Globus pallidus (tissue), 1 donor: ENCODE measurements at regions not wholly inside any gene's neighbourhood (a gene's known extent, or its start where the extent isn't known, plus 50 kb on each side); places are given as distances from the start of the nearest gene placed in this dataset.

Experiments
- DNase-seq: peaks from one replicate; pipeline ENCODE4 v3.0.0-alpha.2; 2015; ENCODE audit warnings: low spot score

DNA sequence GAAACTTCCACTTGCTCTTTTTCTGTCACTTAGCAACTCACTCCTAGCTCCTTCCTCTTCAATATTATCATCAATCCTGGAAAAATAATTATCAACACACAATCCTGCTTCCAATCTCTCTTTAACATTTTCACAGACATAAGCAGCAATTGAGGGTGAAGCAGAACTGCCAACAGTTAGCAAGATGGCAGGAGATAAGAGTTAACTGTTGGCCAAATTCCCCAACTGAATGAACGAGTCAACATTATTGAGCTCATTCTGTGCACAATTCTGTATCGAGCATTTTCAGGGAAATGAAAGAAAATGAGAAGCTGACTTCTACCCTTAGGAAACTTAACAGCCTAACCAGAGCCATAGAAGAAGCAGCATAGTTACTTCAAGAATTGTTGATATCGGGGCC is 152.0 kb downstream of the KCNA5 start:
- no peak for DNase-seq

DNA sequence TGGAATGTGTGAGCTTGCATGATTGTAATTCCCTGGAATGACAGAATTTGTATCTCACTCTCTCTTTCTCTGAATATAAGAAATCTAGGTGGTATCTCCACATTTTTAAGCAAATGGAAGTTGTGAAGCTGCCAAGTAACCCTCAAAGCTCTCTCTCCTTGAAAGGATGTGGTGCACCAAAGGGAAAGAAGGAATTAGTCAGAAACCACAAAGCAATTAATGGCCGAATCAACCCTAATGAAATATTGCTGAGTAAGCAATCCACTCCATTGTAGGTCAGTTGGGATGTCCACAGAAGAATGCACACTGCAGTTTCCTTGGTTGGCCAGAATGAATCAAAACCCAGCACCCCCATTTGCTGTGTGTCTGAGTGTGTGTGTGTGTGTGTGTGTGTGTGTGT is 153.5 kb downstream of the KCNA5 start:
- DNase-seq: no peak

DNA sequence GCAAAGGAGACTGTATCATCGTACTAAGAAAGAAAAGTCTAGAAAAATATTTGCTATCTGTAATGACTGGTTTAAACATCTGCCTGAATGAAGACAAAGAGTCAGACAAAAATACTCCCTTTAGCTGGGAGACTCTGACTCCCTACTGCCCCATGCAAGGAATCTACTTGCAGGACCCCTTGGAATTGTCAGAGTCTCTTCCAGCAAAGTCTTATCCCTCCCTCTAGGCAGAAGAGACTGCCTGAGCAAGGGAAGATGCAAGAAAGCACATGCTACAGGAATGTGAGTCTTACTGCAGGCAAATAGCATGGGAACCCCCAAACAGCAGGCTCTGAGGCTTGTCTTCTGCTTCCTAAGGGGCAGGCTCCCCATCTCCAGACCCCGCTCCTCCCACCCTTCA is 154.0 kb downstream of the KCNA5 start:
- DNase-seq: no peak

DNA sequence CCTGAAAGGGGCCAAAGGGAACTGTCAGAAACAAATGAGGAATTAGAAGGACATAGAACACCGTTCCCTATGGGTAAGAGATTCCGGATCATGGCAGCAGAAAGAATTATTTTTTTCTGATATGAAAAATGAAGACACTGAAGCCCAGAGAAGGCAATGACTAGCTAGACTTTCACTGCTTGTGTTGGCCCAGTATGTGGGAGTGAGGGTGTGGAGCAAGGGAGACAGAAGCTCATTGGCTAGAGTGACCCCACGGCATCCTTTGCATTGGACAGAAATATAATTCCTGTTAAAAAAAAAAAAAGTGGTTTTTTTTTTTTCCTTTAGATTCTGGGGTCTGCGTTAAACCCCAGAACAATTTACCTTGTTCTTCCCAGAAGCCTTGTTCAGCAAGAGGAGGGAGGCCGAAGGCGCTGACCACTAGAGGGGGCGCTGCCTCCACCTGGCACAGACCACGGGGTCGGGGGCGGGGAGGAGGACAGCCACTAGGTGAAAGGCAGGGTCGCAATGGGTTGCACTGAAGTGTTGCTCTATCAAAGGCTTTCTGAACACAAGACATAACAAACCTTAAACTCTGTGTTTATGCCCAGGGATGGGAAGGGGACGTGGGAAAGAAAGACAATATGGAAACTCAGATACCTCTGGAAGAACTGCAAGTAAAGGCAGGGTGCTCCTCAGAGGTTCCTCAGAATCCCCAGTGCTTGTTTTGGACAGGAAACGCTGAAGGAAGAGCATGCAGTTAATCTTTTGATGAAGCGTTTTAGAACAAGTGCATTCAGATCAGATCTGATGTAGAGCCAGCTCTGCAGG is 156.8 kb downstream of the KCNA5 start:
- peak; percentile 3 for DNase-seq

DNA sequence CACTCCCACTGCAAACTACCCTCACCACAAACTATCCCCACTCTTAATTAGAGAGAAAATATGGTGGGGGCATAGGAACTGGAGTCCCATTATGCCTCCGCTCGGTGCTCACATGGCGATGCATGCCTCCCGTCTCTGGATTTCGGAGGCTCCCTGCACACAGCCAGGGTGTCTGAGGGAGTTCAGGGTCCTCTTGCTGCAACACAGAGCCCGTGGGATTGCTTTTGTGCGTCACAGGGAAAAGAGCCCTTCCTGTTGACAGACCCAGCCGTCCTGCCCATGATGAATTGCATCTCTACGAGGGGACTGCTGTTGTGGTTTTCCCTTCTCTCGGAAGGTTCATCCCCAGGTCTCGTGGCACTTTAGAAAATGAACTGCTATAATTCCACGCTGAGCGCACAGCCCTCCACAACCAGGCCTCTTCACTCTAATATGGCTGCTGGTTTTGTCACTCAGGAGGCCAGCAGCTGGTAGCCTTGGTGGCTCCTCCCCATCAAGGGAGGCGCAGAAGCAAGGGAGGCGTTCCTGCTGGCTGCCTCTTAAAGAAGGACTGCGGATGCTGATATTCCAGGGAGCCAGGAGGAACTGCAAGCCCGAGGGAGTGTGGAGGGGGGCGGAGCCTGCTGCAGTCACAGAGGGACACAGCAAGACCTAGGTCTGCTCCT is 158.0 kb downstream of the KCNA5 start:
- DNase-seq: no peak

DNA sequence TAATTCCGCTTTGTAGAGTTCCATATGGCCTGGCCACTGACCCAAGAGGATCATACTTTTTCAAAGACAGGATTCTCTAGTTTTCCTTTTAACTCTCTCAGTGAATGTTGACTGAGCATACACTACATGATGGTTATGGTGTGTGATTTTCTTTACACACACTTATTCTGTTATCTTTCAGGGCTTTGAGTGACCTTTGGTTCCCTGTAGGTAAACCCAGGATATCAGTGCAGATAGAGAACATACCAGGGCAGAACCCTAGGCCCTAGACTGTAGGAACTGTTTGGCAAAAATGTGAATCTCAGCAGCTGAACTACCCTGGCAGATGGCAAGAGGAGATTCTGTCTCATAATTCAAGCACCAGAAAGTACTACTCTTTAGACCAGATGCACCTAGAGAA is 159.6 kb downstream of the KCNA5 start:
- DNase-seq: no peak

DNA sequence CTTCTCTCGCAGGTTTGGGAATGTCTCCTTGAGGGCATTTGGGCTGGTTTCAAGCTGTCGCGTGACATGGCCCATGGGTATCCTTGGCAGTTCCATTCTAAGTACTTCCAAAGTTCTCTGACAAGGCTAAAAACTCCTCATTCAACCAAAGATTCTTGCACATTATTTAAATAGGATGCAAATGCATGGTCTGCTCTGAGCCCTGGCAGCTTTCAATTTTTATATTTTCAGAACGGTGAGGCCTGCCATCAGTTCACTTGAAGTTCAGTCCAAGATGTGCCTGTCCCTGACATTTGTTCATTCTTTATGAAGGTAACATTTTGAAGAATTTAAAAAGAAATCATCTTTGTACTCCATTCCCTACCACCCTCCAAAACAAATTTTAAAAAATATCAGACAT is 160.0 kb downstream of the KCNA5 start:
- no peak for DNase-seq

DNA sequence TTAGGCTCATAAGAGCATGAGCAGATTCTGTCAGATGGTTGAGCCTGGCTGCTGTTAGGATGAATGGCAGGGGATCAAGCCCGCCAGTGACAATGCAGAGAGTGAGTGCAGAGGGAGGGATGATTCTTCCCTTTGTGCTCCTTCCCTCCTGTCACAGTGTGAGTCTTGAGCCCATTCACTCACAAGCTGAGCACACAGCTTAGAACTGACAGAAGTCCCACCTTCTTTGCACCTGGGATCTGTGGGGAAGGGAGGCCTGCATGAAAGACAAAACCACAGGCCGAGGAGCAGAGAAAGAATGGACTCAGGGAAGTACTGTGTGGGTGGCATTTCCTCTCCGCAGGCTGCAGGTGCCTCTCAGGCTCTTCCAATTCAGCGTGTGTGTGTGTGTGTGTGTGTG is 160.6 kb downstream of the KCNA5 start:
- DNase-seq: no peak

DNA sequence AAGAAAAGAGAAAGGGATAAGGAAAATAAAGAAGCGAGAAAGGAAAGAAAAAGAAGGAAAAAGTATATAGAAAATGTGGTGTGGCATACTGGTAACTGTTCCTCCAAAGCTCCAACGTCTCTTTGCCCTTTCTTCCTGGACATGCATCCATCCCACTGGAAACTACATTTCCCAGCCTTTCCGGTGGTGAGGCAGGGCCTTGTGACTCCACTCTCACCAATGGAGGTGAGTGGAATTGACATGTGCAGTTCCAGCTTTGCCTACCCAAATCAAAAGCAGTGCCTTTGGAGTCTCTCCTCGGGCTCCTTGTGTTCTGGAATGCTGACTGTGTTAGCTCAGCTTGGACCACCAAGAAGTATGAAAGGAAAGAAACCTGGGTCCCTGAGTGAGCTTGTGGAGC is 161.2 kb downstream of the KCNA5 start:
- no peak for DNase-seq

DNA sequence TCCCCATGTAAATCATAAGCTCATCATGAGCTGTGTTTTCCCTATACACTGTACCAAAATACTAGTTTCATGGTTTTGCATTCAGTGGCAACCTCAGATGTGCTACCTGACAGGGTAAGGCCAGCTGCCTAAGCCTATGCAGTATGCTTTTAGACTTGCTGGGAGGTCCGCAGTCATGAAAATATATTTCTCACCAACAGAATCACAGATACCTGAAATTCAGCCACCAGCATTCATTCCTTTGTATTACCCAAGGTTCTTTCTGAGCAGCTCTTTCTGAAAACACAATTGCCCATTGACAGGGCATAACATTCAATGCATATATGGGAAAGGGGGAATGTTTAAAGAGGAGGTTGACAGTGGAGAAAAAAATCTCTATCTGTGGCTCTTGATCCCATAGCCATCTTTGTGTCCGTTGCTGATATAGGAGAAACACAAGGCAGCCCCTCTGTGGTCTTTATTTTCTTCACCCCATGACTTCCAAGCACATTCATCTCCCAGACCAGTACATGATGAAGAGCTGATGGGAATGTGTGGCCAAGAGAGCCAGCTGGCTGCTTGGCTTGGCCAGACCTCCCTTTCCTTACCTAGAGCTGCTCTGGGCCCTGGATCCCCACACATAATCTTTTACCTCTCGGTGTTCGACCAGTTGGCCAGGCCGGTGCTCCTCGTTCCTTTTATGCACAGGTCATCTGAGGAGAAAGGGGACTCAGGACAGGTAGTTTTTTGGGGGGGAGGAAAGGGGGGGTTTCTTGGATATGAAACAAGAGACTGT is 162.9 kb downstream of the KCNA5 start:
- DNase-seq: no peak

DNA sequence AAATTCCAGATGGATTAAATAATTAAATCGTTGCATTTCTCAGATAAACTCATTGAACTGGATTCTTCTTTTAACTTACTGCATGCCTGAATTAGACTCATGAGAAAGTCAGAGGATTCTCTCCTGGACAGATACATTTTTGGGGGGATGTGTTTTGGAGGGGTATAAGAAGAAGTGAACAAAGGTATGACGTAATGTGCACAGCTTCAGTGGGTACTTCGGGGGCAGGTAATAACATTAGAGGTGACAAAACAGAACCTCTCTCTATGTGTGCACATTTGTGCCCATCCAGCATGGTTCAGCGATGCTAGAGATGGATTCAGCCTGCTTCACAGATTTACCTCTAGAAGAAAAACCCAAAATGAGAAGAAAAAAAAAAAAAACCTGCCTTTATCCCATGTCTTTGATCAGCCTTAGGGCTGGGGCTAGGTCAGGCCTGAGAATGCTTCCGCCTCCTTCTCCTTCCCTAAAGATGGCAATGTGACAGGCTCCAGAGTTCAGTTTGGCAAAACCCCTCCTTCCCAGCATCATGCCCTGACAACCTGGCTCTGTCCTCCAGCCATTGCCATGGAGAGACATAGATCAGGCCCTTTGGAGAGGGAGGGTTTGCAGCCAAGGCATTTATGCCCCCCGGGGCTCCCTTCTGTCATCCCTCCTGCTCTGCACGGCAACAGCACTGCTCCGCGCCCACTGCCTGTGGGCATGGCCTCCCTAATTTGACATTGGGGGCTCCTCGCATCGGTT is 166.7 kb downstream of the KCNA5 start:
- no peak for DNase-seq

DNA sequence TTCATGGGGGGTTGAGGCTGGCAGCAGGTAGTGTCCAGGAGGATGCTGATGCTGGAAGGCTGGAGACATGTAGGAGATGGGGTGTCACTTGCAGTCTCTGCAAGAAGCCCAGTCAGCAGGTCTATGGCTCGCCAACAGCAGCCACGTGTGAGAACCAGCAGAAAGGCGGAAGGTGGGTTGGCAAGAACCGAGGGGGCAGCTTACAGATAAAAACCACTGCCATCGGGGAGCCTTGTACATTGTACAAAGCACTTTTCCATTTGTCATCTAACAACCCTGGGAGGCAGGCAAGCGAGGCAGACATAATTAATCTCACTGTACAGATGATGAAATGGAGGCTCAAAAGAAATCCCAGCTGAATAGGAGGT is 167.2 kb downstream of the KCNA5 start:
- no peak for DNase-seq

DNA sequence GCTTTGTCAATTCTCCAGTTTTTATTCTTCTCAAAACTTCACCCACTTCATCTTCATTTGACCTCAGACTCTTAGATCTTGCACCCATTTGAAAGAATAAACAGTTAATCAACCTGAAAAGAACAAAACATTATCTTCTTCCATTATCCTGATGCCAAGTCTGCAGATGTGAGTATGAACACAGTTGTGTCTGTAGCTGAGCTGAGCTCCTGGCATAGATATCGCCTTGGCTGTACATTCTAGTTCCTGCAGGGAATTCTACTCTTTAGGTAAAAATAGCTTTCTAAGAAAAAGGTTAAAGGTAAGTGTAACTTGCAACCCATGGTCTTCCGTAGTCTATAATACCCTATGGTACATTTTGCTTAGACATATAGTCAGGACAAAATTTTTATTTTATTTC is 169.7 kb downstream of the KCNA5 start:
- no peak for DNase-seq

DNA sequence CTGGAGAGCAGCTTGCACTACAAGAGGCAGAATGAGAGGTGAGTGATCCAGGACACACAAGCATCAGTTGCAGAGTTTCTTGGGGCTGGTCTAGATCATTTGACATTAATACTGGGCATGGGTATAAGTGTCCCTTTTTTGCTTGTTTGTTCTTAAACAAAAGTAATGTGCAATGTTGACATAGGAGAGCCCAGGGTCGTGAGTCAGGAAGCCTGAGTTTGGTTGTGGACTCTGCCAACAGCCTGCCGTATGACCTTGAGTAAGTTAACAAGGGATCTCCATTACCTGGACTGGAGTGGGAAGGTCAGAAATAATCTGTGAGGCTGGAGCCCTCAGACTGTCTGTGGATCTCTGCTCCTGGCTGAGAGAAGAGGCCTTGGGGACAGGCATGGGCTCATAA is 170.3 kb downstream of the KCNA5 start:
- DNase-seq: no peak

DNA sequence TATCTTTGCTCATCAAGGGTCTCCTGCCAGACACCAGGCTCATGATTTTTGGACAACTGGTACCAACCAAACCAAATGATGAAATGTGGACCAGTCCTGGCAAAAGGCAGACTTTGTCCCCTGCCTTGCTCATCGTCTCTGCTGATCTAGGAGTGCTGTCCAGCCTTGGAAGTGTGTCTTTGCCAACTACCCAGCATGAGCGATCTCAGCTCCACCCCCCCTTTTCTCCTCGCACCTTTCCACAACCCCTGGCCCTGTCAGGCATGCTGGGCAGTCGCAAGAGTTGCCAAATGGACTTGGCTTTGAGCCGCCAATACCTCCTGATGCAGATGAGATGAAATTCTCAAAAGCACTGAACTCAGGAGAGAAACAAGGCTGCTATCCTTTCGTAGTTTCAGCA is 174.3 kb downstream of the KCNA5 start:
- no peak for DNase-seq

DNA sequence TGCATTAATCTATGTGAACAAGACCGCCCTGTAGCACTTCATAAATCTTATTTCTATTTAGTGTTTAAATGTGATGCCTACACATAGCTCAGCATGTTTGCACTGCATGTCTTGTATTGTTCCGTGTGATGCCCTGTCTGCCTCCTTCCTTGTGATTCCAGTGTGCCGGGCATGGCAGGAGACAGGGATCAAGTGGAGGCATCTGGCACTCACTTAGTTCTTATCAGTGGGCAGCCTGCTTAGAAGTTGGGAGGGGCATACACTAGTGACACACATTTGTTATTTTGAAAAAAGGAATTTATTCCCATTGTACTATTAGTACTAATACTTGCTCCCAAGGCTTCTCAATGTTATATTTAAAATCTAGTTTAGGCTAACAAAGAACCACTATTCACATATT is 176.4 kb downstream of the KCNA5 start:
- no peak for DNase-seq

DNA sequence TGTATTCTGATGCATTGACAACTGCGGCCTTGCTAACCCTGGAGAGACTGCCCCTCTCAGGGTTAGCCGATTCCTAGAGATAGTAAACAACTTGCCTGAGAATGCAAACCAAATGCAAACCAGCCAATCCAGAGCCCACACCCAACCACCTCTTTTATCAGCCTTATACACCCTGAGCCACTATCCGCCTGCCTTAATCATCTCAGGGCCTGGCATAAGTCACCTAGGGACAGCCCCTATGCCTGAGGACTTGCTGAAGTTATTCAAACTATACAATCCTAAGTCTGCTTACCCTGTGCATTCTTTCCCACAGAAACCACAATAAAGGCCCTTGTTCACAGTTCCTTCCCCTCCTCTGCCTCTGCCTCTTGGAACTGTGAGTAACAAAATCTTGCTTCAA is 177.2 kb downstream of the KCNA5 start:
- no peak for DNase-seq

DNA sequence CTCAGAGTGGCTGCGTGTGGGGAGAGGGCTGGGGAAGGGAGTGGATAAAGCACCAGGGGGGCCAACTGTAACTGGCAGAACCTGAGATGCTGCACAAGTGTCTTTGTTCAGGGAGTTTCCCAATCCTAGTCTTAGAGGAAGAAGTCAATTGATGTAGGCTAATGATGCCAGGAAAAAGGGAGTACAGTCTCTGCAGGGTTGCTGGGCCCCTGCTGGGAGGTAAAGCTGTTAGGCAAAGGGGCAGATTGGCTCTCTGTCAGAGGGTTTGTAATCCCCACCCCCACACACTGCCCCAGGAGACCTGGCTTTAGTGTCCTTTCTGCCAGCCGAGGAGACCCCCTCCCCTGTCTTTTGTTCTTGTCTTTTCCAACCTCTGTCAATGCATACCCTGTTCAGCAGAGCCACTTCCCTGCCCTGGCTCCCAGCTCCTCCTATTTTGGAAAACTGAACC is 178.4 kb downstream of the KCNA5 start:
- no peak for DNase-seq

DNA sequence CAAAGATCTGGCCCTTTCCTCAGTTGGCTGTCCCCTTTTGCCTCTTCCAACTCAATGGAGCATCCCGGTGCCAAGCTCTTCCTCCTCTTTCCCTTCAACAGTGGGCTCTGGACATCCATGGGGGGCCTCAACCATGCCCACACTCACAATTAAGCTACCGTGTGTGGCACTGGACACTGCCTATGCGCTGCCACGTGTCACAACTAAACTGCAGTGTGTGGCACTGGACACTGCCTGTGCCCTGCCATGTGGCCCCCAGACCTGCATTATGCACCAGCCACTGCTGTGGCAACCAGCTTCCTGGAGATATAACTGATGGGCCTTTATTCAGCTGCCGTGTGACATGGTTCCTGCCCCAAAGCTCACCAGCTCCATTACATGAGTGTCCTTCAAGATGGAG is 179.1 kb downstream of the KCNA5 start:
- no peak for DNase-seq

DNA sequence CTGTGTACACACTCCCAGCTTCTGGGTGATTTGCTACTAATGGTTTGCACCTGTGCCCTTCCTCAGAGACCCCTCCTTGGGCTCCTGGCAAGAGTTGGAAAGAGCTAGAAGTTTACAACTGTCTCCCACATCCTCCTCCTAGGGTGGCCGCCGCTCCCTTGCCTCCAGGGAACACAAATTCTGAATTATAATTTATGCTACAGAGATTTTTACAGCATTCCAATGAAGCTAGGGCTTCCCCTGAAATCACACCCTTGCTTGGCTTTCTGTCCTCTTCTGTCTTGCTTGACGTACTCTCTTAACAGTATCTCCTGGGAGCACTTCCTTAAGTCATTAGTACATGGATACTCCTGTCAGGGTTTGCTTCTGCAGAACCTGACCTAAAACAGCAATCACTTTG is 180.2 kb downstream of the KCNA5 start:
- DNase-seq: no peak

DNA sequence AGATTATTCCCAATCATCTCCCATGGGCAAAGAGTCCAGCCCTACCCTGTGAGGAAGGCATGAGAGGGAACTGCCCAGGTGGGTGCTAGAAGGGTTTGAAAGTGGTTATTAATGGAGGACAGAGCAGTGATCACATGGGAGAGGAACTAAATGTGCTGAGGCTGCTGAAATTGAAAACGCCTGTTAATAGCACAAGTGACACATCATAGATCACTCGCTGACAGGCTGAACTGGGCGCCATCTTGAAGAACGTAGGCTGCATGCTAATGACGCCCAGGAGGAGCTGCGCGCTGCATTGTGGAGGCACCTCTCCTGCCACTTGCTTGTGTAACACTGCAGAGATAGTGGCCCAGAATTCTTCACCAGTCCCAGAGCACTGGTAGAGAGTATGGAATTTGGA is 182.9 kb downstream of the KCNA5 start:
- DNase-seq: no peak

DNA sequence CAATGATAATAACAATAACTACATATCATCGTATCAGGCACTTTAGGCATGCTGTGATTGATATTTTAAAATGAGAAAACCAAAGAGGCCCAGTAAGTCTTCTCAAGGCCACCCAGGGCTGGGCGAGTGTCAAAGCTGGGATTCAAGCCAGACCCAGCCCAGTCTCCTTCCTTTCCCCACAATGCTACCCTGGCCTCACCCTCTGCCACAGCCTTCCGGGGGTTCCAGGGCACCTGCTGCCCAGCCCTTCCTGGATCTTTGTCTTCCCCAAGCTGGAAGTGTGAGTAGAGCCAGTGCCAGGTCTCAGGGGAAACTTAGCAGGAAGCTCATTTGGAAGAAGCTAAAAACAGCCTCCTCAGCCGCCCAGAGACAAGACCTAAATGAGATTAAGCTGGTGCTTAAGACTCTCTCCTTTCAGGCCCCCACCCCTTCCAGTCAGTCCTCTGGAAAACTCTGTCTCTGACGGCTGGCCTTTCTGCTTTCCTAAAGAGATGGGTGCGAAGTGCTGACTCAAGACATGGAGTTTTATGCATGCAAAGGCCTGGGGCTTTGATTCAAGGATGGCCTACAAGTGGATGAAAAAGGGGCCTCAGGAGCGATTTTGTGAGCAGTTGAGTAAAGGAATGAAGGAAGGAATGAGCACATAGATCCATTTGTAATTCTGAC is 184.2 kb downstream of the KCNA5 start:
- no peak for DNase-seq
